D721Med (cell line): ENCODE measurements at regions not wholly inside any gene's neighbourhood (a gene's known extent, or its start where the extent isn't known, plus 50 kb on each side); places are given as distances from the start of the nearest gene placed in this dataset.
"Not testable (repeated sequence)": the region's sequence is repeated elsewhere in the genome, so short reads cannot be mapped to it uniquely, and the experiment has no call there.

ENCODE experiments used
- DNase-seq: peaks from one replicate; pipeline ENCODE4 v3.0.0; 2011; ENCODE audit warnings: low spot score; ENCODE audit not compliant: insufficient read length
- FAIRE-seq: peaks from 2 replicates; lab custom pipeline; 2011; peaks lifted over from hg19 to GRCh38; lab: Jason Lieb, UNC
- CTCF ChIP-seq: IDR thresholded peaks from 2 replicates; pipeline ENCODE4 v1.5.1; 2012; ENCODE audit warnings: mild to moderate bottlenecking, control low read depth; ENCODE audit not compliant: insufficient read depth; ENCODE audit errors: missing control alignments

- FAIRE-seq (no peak), DNase-seq (no peak)
- TF ChIP-seq CTCF, result no peak
These were observed 255.8 kb upstream of the FOXN3 start for GRCh38 chr14:89672636-89673511.

GRCh38 chr14:89669193-89669592 is 252.2 kb upstream of the FOXN3 start:
- DNase-seq (no peak), FAIRE-seq (no peak)
- no peak for TF ChIP-seq CTCF

- FAIRE-seq, result no peak
- no peak for TF ChIP-seq CTCF
These were observed 250.9 kb upstream of the FOXN3 start for GRCh38 chr14:89667983-89668382.

GRCh38 chr14:89665300-89666081 is 248.5 kb upstream of the FOXN3 start:
- DNase-seq, FAIRE-seq: not testable (repeated sequence)

More at GRCh38 chr14:89667983-89668382, 250.9 kb upstream of the FOXN3 start:
- DNase-seq, result no peak

- TF ChIP-seq CTCF, result no peak
- no peak for DNase-seq
These were observed 244.4 kb upstream of the FOXN3 start for GRCh38 chr14:89661392-89661791.

GRCh38 chr14:89660625-89661233 is 243.7 kb upstream of the FOXN3 start:
- not testable (repeated sequence) for FAIRE-seq

More at GRCh38 chr14:89661392-89661791, 244.4 kb upstream of the FOXN3 start:
- no peak for FAIRE-seq

GRCh38 chr14:89660166-89660565 is 243.1 kb upstream of the FOXN3 start:
- no peak for TF ChIP-seq CTCF
- no peak for DNase-seq
- FAIRE-seq, result no peak

More at GRCh38 chr14:89660625-89661233, 243.7 kb upstream of the FOXN3 start:
- DNase-seq, result not testable (repeated sequence)
